Activated CD8-positive, alpha-beta T cell treated with anti-CD3 and anti-CD28 coated beads for 36 hours (primary cell): ENCODE measurements at regions not wholly inside any gene's neighbourhood (a gene's known extent, or its start where the extent isn't known, plus 50 kb on each side); places are given as distances from the start of the nearest gene placed in this dataset.

Source experiments
- ATAC-seq: fragments of 200-7000 bp; cut with Tn5 transposase; one replicate; pipeline ENCODE4 v1.10.0; 2021; ENCODE audit warnings: mild to moderate bottlenecking, moderate library complexity
- CTCF ChIA-PET: fragments of 350-600 bp; sonication (Branson Sonifier 250); formaldehyde crosslinking; loops from one replicate; lab custom pipeline; 2021; ENCODE audit warnings: antibody characterized with exemption; lab: Charles Lee
- POLR2A ChIA-PET: fragments of 350-600 bp; sonication (Branson Sonifier 250); formaldehyde crosslinking; loops from one replicate; lab custom pipeline; 2021; ENCODE audit warnings: antibody characterized with exemption; lab: Charles Lee
- DNase-seq: peaks from one replicate; pipeline ENCODE4 v3.0.0-alpha.2; 2020
- H3K27ac Mint-ChIP-seq: one replicate; pipeline ENCODE4 v1.8.0; 2021; ENCODE audit warnings: mild to moderate bottlenecking, mixed read lengths
- H3K27me3 Mint-ChIP-seq: one replicate; pipeline ENCODE4 v1.8.0; 2021; ENCODE audit warnings: mixed read lengths
- H3K36me3 Mint-ChIP-seq: one replicate; pipeline ENCODE4 v1.8.0; 2021; ENCODE audit warnings: low read depth, mixed read lengths
- H3K4me1 Mint-ChIP-seq: one replicate; pipeline ENCODE4 v1.8.0; 2021; ENCODE audit warnings: low read depth, mixed read lengths
- H3K4me3 Mint-ChIP-seq: one replicate; pipeline ENCODE4 v1.8.0; 2021; ENCODE audit warnings: mild to moderate bottlenecking, moderate library complexity, mixed read lengths
- H3K9me3 Mint-ChIP-seq: one replicate; pipeline ENCODE4 v1.8.0; 2021; ENCODE audit warnings: mixed read lengths
- intact Hi-C: fragments of 100-400 bp; cut with micrococcal nuclease; formaldehyde crosslinking; loops from one replicate; pipeline ENCODE4 v1.10.0; 2022
- TF ChIP-seq, protein P1 (sequence below): fragments of 200-600 bp; IDR thresholded peaks from one replicate; pipeline ENCODE4 v1.8.0; 2022; ENCODE audit warnings: antibody characterized with exemption, mild to moderate bottlenecking

DNA sequence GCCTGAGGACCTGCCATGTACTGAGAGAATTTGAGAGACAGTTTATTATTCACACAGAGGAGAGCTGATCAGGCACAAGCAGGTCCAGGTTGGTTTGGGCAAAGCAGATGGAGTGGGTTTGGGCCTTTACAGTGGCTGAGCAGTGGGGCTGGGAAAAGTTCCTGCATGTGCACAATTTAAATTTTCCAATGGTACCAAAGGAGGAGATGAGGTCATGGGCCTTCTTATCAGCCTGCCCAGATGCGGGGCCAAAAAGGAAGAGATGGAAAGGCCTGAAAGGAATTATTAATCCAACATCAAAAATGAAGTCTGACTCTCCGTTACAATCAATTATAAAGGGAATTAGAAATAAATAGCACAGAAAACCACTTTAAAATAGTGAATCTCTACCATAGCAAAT, 367.6 kb downstream of the TMEM135 start:
- Mint-ChIP-seq H3K4me1 (no peaks in the 10 kb centered on the region), H3K9me3 (no peaks in the 10 kb centered on the region), H3K36me3 (no peaks in the 10 kb centered on the region), H3K4me3 (no peak overlapping the region), H3K27ac (no peak overlapping the region), H3K27me3 (peaks cover 2% of the 10 kb centered on the region)
- CTCF ChIA-PET: no interaction called here
- TF ChIP-seq, protein P1, sequence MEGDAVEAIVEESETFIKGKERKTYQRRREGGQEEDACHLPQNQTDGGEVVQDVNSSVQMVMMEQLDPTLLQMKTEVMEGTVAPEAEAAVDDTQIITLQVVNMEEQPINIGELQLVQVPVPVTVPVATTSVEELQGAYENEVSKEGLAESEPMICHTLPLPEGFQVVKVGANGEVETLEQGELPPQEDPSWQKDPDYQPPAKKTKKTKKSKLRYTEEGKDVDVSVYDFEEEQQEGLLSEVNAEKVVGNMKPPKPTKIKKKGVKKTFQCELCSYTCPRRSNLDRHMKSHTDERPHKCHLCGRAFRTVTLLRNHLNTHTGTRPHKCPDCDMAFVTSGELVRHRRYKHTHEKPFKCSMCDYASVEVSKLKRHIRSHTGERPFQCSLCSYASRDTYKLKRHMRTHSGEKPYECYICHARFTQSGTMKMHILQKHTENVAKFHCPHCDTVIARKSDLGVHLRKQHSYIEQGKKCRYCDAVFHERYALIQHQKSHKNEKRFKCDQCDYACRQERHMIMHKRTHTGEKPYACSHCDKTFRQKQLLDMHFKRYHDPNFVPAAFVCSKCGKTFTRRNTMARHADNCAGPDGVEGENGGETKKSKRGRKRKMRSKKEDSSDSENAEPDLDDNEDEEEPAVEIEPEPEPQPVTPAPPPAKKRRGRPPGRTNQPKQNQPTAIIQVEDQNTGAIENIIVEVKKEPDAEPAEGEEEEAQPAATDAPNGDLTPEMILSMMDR: no peak
- ATAC-seq: no peak
- DNase-seq: no peak
- intact Hi-C loops: no loop called here
- POLR2A ChIA-PET: no interaction called here

DNA sequence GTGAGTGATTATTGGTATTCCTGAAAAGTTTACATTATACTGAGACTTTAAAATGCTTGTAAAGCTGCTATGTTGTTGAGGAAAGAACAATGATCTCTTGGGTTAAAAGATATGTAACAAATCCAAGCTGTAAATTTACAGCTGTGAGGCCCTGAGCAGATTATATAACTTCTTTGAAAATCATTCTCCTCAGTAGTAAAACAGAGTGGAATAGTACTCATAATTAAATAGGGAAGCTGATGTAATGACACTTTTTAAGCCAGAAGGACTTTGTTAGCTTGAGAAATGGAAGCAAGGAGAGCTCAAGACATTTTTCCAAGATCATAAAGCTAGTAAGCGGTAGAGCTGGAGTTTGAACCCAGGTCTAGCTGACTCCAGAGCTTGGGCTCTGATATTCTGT, 363.9 kb downstream of the TMEM135 start:
- CTCF ChIA-PET: interaction anchor here (0.8 kb wide), 1 partner anchor 49 kb away, joined by 3 read pairs; no protein-coding TSS in a partner anchor
- ATAC-seq (no peak), DNase-seq (no peak)
- POLR2A ChIA-PET: no interaction called here
- H3K4me3 Mint-ChIP-seq: no peak overlapping the region
- no peaks in the 10 kb centered on the region for H3K9me3 Mint-ChIP-seq
- TF ChIP-seq, protein P1: no peak
- H3K27me3 Mint-ChIP-seq: peaks cover 4% of the 10 kb centered on the region
- H3K27ac Mint-ChIP-seq: no peak overlapping the region
- no peaks in the 10 kb centered on the region for H3K36me3 Mint-ChIP-seq
- no peaks in the 10 kb centered on the region for H3K4me1 Mint-ChIP-seq
- intact Hi-C loops: no loop called here

DNA sequence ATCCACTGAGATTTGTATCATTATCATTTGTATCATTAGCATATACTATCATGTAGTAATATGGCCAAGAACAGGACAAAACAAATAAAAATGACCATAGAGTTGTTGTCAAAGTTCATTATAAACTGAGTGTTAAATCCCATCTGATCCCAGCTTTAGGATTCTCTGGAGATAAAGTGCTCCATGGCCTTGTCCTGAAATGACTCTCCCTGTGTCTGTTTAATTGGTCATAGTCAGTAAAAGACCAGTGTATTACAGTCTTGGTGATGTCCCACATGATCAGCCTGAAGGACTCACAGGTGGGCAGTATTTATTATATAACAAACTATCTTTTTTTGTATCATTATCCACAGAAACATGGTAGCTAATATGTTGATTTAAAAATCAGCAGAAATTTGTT, 361.6 kb downstream of the TMEM135 start:
- no peak for DNase-seq
- Mint-ChIP-seq H3K4me3 (no peak overlapping the region), H3K27ac (no peak overlapping the region), H3K27me3 (peaks cover 7% of the 10 kb centered on the region), H3K9me3 (no peaks in the 10 kb centered on the region), H3K4me1 (no peaks in the 10 kb centered on the region), H3K36me3 (no peaks in the 10 kb centered on the region)
- POLR2A ChIA-PET: no interaction called here
- no peak for ATAC-seq
- intact Hi-C loops: no loop called here
- TF ChIP-seq, protein P1: no peak
- CTCF ChIA-PET: interaction anchor here (1.3 kb wide), 1 partner anchor 46 kb away, joined by 4 read pairs; no protein-coding TSS in a partner anchor

DNA sequence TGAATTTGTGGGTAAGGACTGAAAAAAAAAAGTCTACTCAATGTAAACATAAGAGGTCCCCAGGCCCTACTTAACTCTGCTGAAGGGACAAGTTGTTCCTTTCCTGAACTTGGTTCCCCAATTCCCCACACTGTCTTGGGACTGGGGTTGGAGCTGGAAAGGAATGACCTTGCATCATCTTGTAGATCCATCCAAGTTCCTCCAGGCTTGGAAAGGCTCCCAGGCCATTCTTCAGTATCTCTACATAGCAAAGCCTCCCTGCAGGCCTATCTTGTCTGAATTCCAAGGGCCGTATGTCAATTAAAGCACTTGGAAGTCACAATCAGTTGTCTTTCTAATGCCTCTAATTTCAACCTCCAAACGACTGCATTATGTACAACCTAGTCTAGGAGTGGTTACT, 361.2 kb downstream of the TMEM135 start:
- Mint-ChIP-seq H3K4me3 (no peak overlapping the region), H3K27ac (no peak overlapping the region), H3K4me1 (no peaks in the 10 kb centered on the region), H3K27me3 (peaks cover 7% of the 10 kb centered on the region), H3K36me3 (no peaks in the 10 kb centered on the region), H3K9me3 (no peaks in the 10 kb centered on the region)
- CTCF ChIA-PET: interaction anchor here (1.3 kb wide), 1 partner anchor 46 kb away, joined by 4 read pairs; no protein-coding TSS in a partner anchor
- DNase-seq (no peak), ATAC-seq (no peak)
- intact Hi-C loops: no loop called here
- POLR2A ChIA-PET: no interaction called here
- TF ChIP-seq, protein P1: no peak

DNA sequence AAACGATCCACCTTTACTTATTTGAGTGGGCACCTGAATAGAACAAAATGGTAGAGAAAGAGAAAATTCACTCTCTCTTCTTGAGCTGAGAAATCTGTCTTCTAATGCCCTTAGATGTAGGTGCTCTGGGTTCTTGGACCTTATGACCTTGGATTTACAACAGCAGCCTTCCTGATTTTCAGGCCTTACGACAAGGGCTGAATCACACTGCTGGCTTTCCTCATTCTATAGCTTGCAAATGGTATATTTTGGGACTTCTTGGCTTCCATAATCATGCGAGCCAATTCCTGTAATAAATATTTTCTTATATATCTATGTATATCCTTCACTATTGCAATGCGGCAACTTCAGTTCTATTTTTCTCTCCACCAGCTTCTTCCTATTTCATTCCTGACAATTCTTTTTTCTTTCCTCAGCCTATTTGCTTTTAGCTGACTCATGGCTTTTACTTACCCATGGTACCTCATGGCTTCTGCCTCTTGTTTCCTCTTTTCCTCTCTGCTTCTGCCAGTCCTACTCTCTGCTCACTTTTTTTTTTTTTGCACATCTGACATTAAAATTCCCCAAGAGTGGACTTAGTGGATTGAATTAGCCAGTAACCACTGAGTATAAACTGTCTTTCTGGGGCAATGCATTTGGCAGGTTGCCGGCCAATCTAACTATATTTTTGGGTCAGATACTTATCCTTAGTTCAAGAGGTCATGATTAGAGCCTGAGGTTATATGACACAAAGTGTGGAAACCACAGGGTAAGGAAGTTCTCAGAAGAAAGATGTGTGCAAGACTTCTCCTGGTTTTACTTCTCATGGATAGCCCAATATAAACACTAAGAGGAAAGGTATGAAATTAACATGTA, 359.5 kb downstream of the TMEM135 start:
- no peaks in the 10 kb centered on the region for H3K9me3 Mint-ChIP-seq
- no peaks in the 10 kb centered on the region for H3K36me3 Mint-ChIP-seq
- intact Hi-C loops: no loop called here
- CTCF ChIA-PET: no interaction called here
- POLR2A ChIA-PET: interaction anchor here (0.6 kb wide), 1 partner anchor 1582 kb away, joined by 3 read pairs; no protein-coding TSS in a partner anchor
- H3K27me3 Mint-ChIP-seq: peaks cover 7% of the 10 kb centered on the region
- H3K27ac Mint-ChIP-seq: no peak overlapping the region
- H3K4me1 Mint-ChIP-seq: no peaks in the 10 kb centered on the region
- H3K4me3 Mint-ChIP-seq: no peak overlapping the region
- TF ChIP-seq, protein P1: no peak
- DNase-seq: no peak
- no peak for ATAC-seq
